Activated naive CD4-positive, alpha-beta T cell treated with anti-CD3 and anti-CD28 coated beads for 36 hours (primary cell): ENCODE measurements at regions not wholly inside any gene's neighbourhood (a gene's known extent, or its start where the extent isn't known, plus 50 kb on each side); places are given as distances from the start of the nearest gene placed in this dataset.
A peak's percentile ranks its signal among the peaks of the same experiment; 100 is the strongest.

ENCODE experiments used
- CTCF ChIA-PET: fragments of 350-600 bp; sonication (Branson Sonifier 250); formaldehyde crosslinking; loops from one replicate; lab custom pipeline; 2021; ENCODE audit warnings: antibody characterized with exemption; lab: Charles Lee
- DNase-seq: peaks from one replicate; pipeline ENCODE4 v3.0.0-alpha.2; 2020
- H3K27ac Mint-ChIP-seq: one replicate; pipeline ENCODE4 v1.8.0; 2021; ENCODE audit warnings: mild to moderate bottlenecking, mixed read lengths
- H3K27me3 Mint-ChIP-seq: one replicate; pipeline ENCODE4 v1.8.0; 2021; ENCODE audit warnings: low read depth, mixed read lengths
- H3K36me3 Mint-ChIP-seq: one replicate; pipeline ENCODE4 v1.8.0; 2021; ENCODE audit warnings: low read depth, mixed read lengths
- H3K4me1 Mint-ChIP-seq: one replicate; pipeline ENCODE4 v1.8.0; 2021; ENCODE audit warnings: low read depth, mixed read lengths
- H3K4me3 Mint-ChIP-seq: one replicate; pipeline ENCODE4 v1.8.0; 2021; ENCODE audit warnings: mild to moderate bottlenecking, moderate library complexity, mixed read lengths
- H3K9me3 Mint-ChIP-seq: one replicate; pipeline ENCODE4 v1.8.0; 2021; ENCODE audit warnings: mixed read lengths
- intact Hi-C: fragments of 100-400 bp; cut with micrococcal nuclease; formaldehyde crosslinking; loops from one replicate; pipeline ENCODE4 v1.15.1; 2023

DNA sequence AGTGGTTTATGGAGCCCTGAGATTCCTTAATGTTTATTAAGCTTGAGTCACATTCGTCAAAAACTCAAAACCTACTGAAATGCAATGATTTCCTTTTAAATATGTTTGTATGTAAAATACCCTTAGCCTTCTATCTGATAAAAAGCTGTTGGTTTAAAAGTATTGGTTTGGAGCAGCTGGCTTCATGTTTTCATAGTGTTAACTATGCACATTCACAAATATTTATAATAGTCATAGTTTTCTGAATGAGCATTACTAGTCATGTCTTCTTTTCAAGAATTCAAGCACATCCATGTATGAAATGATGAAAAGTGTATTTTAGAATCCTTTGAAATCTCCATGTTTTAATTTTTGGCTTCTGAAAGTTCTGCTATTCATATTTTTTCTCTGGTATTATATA is 558.6 kb downstream of the UTRN start:
- Mint-ChIP-seq H3K9me3 (no peaks in the 10 kb centered on the region), H3K27ac (no peak overlapping the region), H3K4me1 (no peaks in the 10 kb centered on the region), H3K36me3 (peaks cover 5% of the 10 kb centered on the region), H3K4me3 (no peak overlapping the region), H3K27me3 (no peaks in the 10 kb centered on the region)
- DNase-seq, result no peak
- intact Hi-C loops, result no loop called here
- CTCF ChIA-PET, result interaction anchor here (0.6 kb wide), 1 partner anchor 8 kb away, joined by 3 read pairs; no protein-coding TSS in a partner anchor

DNA sequence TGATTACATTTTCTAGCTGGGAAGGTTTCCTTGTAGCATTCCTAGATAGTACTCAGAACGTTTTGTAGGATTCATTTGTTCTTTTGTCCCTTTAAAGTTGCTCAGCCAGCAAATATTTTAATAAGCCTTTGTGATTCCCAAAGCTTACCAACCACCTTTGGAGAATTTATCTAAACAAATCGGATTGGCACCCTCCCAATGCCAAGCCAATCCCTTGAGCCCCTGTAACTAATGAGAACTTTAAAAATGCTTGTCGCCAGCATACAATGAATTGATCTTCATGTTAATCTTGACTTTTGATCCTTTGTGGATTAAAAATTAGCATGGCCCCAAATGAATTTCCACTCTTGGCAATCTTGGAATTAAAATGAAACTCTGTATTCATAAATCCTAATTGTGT is 559.5 kb downstream of the UTRN start:
- CTCF ChIA-PET, result no interaction called here
- H3K9me3 Mint-ChIP-seq, result no peaks in the 10 kb centered on the region
- peaks cover 5% of the 10 kb centered on the region for H3K36me3 Mint-ChIP-seq
- H3K4me3 Mint-ChIP-seq, result no peak overlapping the region
- H3K27me3 Mint-ChIP-seq, result no peaks in the 10 kb centered on the region
- H3K4me1 Mint-ChIP-seq, result no peaks in the 10 kb centered on the region
- intact Hi-C loops, result no loop called here
- H3K27ac Mint-ChIP-seq, result no peak overlapping the region
- no peak for DNase-seq

DNA sequence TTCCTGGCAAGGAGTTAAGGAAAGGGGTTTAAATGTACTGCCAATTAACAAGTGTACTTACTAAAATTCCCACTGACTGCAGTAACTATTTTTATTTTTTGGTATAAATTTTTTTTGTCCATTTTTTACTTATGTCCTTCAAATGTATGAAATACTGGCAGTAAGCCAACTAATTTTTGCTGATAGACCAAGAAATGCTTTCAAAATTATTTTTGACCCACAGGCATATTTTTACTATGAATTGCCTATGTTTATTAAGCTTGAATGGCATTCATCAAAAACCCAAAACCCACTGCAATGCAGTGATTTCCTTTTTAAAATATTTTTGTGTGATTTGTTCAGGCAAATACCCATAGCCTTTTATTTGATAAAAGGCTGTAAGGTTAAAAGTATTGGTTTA is 560.1 kb downstream of the UTRN start:
- H3K4me1 Mint-ChIP-seq, result no peaks in the 10 kb centered on the region
- no peaks in the 10 kb centered on the region for H3K9me3 Mint-ChIP-seq
- no peak overlapping the region for H3K27ac Mint-ChIP-seq
- peaks cover 8% of the 10 kb centered on the region for H3K36me3 Mint-ChIP-seq
- intact Hi-C loops, result no loop called here
- CTCF ChIA-PET, result no interaction called here
- H3K27me3 Mint-ChIP-seq, result no peaks in the 10 kb centered on the region
- no peak for DNase-seq
- no peak overlapping the region for H3K4me3 Mint-ChIP-seq

DNA sequence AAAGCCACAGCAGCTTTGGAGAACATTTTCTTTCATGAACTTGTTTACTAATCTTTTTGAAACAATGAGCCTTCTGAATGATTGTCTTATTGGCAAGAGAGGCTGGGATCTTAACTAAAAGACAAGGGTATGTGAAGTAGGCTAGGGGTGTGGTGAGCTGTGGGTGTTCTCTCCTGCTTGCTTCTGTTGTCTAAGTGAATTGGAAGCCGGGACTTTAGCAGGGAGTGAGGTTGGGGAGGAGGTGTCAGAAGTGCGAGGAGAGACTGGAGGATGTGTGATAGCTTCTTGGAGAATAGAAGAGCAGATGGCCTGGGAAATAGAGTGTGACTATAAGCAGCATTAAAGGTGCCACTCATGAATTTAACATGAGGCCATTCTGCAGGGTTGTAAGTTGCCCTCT is 562.8 kb downstream of the UTRN start:
- CTCF ChIA-PET, result no interaction called here
- no peak overlapping the region for H3K4me3 Mint-ChIP-seq
- no peaks in the 10 kb centered on the region for H3K9me3 Mint-ChIP-seq
- no peaks in the 10 kb centered on the region for H3K4me1 Mint-ChIP-seq
- intact Hi-C loops, result no loop called here
- DNase-seq, result no peak
- H3K27me3 Mint-ChIP-seq, result no peaks in the 10 kb centered on the region
- peaks cover 10% of the 10 kb centered on the region for H3K36me3 Mint-ChIP-seq
- H3K27ac Mint-ChIP-seq, result peak overlapping the region; percentile 57

GRCh38 chr6:144849920-144850319 is 564.8 kb downstream of the UTRN start:
- Mint-ChIP-seq H3K27ac (no peak overlapping the region), H3K27me3 (no peaks in the 10 kb centered on the region), H3K36me3 (peaks cover 9% of the 10 kb centered on the region), H3K4me1 (peaks cover 3% of the 10 kb centered on the region), H3K9me3 (no peaks in the 10 kb centered on the region), H3K4me3 (no peak overlapping the region)
- intact Hi-C loops, result no loop called here
- CTCF ChIA-PET, result no interaction called here
- no peak for DNase-seq

- Mint-ChIP-seq H3K27ac (no peak overlapping the region), H3K4me3 (no peak overlapping the region), H3K36me3 (peaks cover 5% of the 10 kb centered on the region), H3K4me1 (peaks cover 3% of the 10 kb centered on the region), H3K27me3 (no peaks in the 10 kb centered on the region), H3K9me3 (no peaks in the 10 kb centered on the region)
- intact Hi-C loops, result no loop called here
- DNase-seq, result no peak
- CTCF ChIA-PET, result interaction anchor here (0.7 kb wide), 1 partner anchor 28 kb away, joined by 3 read pairs; no protein-coding TSS in a partner anchor
These were observed 568.5 kb downstream of the UTRN start for GRCh38 chr6:144853603-144854002.

DNA sequence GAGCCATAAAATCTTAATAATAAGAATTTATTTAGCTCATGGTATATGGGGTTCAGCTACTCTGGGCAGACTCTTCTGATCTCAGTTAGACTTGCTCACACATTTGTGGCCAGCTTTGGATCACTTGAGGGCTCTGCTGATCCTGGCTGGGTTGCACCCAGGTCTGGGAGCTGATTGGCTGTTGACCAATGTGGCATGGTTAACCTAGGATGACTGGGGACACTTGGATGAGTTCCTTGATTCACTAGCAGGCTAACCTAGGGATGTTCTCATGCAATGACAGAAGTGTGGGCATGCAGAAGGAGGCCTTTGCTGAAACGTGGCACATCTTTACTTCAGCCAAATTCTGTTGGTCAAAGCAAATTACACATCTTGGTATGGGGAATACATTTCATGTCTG is 569.5 kb downstream of the UTRN start:
- H3K4me1 Mint-ChIP-seq, result peaks cover 3% of the 10 kb centered on the region
- H3K36me3 Mint-ChIP-seq, result peaks cover 5% of the 10 kb centered on the region
- no peak overlapping the region for H3K27ac Mint-ChIP-seq
- DNase-seq, result no peak
- CTCF ChIA-PET, result no interaction called here
- no peaks in the 10 kb centered on the region for H3K9me3 Mint-ChIP-seq
- no peaks in the 10 kb centered on the region for H3K27me3 Mint-ChIP-seq
- no peak overlapping the region for H3K4me3 Mint-ChIP-seq
- intact Hi-C loops, result no loop called here

GRCh38 chr6:144855375-144855774 is 570.2 kb downstream of the UTRN start:
- Mint-ChIP-seq H3K27ac (no peak overlapping the region), H3K4me3 (no peak overlapping the region), H3K27me3 (no peaks in the 10 kb centered on the region), H3K9me3 (no peaks in the 10 kb centered on the region), H3K36me3 (peaks cover 2% of the 10 kb centered on the region), H3K4me1 (peaks cover 3% of the 10 kb centered on the region)
- DNase-seq, result no peak
- intact Hi-C loops, result no loop called here
- CTCF ChIA-PET, result interaction anchor here (0.6 to 0.9 kb wide), 2 partner anchors 76 to 262 kb away, joined by 3 to 4 read pairs; no protein-coding TSS in a partner anchor

- CTCF ChIA-PET, result interaction anchor here (0.6 to 0.9 kb wide), 2 partner anchors 77 to 262 kb away, joined by 3 to 4 read pairs; no protein-coding TSS in a partner anchor
- Mint-ChIP-seq H3K4me1 (peaks cover 3% of the 10 kb centered on the region), H3K27me3 (no peaks in the 10 kb centered on the region), H3K4me3 (no peak overlapping the region), H3K9me3 (no peaks in the 10 kb centered on the region), H3K36me3 (no peaks in the 10 kb centered on the region), H3K27ac (no peak overlapping the region)
- intact Hi-C loops, result no loop called here
- DNase-seq, result no peak
These were observed 570.8 kb downstream of the UTRN start for GRCh38 chr6:144855812-144856531.

DNA sequence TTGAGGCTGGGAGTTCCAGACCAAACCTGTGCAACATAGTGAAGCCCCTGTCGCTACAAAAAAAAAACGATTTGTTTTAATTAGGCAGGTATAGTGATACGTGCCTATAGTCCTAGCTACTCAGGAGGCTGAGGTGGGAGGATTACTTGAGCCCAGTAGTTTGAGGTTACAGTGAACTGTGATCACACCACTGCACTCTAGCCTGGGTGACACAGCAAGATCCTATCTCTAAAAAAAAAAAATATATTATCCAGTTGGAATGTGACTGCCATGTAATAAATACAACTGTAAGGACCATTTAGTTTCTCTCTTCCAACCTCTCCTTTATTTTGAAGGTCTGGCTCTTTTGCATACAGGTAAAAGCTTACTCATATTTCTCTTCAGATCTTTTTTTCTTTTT is 571.5 kb downstream of the UTRN start:
- peaks cover 3% of the 10 kb centered on the region for H3K4me1 Mint-ChIP-seq
- H3K4me3 Mint-ChIP-seq, result no peak overlapping the region
- H3K27me3 Mint-ChIP-seq, result no peaks in the 10 kb centered on the region
- no peaks in the 10 kb centered on the region for H3K9me3 Mint-ChIP-seq
- H3K27ac Mint-ChIP-seq, result no peak overlapping the region
- H3K36me3 Mint-ChIP-seq, result no peaks in the 10 kb centered on the region
- CTCF ChIA-PET, result interaction anchor here (1.1 kb wide), 1 partner anchor 20 kb away, joined by 4 read pairs; no protein-coding TSS in a partner anchor
- intact Hi-C loops, result no loop called here
- DNase-seq, result no peak

DNA sequence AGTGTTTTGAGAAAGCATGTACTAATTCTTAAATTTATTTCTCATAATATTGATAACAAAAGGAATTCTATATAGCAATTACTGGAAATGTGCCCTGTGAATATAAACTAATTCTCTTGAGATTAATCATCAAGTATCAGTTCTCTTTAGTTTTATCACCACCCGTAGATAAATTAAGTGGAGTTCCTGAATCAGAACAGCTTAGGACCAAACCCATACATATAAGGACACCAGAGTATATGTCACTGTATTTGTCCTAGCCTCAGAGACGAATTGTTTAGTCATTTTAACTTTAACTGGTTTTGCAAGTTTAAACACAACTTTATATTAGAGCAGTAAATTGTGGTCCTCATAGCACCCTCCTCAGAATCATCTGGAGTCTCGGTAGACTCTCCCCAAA is 572.0 kb downstream of the UTRN start:
- Mint-ChIP-seq H3K9me3 (no peaks in the 10 kb centered on the region), H3K36me3 (no peaks in the 10 kb centered on the region), H3K4me3 (no peak overlapping the region), H3K4me1 (peaks cover 3% of the 10 kb centered on the region), H3K27me3 (no peaks in the 10 kb centered on the region), H3K27ac (no peak overlapping the region)
- intact Hi-C loops, result no loop called here
- no peak for DNase-seq
- CTCF ChIA-PET, result interaction anchor here (1.1 kb wide), 1 partner anchor 20 kb away, joined by 4 read pairs; no protein-coding TSS in a partner anchor

DNA sequence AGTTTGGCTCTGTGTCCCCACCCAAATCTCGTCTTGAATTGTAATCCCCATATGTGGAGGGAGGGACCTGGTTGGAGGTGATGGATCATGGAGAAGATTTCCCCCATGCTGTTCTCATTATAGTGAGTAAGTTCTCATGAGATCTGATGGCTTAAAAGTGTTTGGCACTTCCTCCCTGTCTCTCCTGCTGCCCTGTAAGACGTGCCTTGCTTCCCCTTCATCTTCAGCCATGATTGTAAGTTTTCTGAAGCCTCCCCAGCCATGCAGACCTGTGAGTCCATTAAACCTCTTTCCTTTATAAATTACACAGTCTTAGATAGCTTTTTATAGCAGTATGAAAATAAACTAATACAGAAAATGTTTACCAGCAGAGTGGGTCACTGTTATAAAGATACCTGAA is 577.6 kb downstream of the UTRN start:
- Mint-ChIP-seq H3K27me3 (peaks cover 19% of the 10 kb centered on the region), H3K4me1 (peaks cover 4% of the 10 kb centered on the region), H3K27ac (no peak overlapping the region), H3K9me3 (no peaks in the 10 kb centered on the region), H3K36me3 (no peaks in the 10 kb centered on the region), H3K4me3 (no peak overlapping the region)
- no peak for DNase-seq
- CTCF ChIA-PET, result no interaction called here
- intact Hi-C loops, result no loop called here

DNA sequence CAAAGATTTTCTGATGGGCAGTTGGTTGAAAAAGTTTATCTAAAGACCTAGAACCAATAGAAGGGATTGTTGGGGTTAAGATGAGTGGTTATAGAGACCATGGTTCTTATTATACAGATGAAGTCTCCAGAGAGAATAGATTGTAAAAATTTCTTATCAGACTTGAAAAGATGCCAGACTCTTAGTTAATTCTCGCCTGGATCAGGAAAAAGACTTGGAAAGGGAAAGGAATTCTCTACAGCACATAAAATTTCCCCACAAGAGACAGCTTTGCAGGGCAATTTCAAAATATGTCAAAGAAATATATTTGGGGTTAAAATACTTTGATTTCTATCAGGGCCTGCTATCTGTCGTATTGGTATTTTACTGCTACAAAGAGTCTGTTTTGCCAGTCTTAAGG is 582.6 kb downstream of the UTRN start:
- H3K4me1 Mint-ChIP-seq, result peaks cover 4% of the 10 kb centered on the region
- CTCF ChIA-PET, result no interaction called here
- no peak for DNase-seq
- H3K9me3 Mint-ChIP-seq, result no peaks in the 10 kb centered on the region
- H3K27ac Mint-ChIP-seq, result no peak overlapping the region
- peaks cover 22% of the 10 kb centered on the region for H3K27me3 Mint-ChIP-seq
- intact Hi-C loops, result no loop called here
- H3K36me3 Mint-ChIP-seq, result no peaks in the 10 kb centered on the region
- H3K4me3 Mint-ChIP-seq, result no peak overlapping the region
